H1 (cell line): ENCODE measurements at regions not wholly inside any gene's neighbourhood (a gene's known extent, or its start where the extent isn't known, plus 50 kb on each side); places are given as distances from the start of the nearest gene placed in this dataset.

Experiments
- CTCF ChIA-PET: fragments of 300-600 bp; sonication (Branson Sonifier 250); formaldehyde crosslinking; loops from one replicate; lab custom pipeline; 2021; ENCODE audit not compliant: partially characterized antibody; lab: Charles Lee
- POLR2A ChIA-PET: fragments of 300-600 bp; sonication (Branson Sonifier 250); formaldehyde crosslinking; loops from one replicate; lab custom pipeline; 2021; ENCODE audit warnings: inconsistent platforms; ENCODE audit not compliant: partially characterized antibody; lab: Charles Lee
- DNase-seq, 2 experiments: peaks; one replicate each; pipeline versions ENCODE4 v3.0.0 to v3.0.0-alpha.2; 2010 to 2022; ENCODE audit warnings: low spot score in 2 of 2, low read depth in 1 of 2, mixed read lengths in 1 of 2
- FAIRE-seq: peaks from 2 replicates; lab custom pipeline; 2011; peaks lifted over from hg19 to GRCh38; lab: Jason Lieb, UNC
- H2AFZ ChIP-seq: 2 replicates; pipeline ENCODE4 v1.8.1; 2012; ENCODE audit warnings: low read length, inconsistent platforms
- H2AK5ac ChIP-seq: 2 replicates; pipeline ENCODE4 v1.6.1; 2013; ENCODE audit warnings: low read depth, low read length
- H2BK120ac ChIP-seq: replicated peaks from 2 replicates; pipeline ENCODE3; 2013; ENCODE audit warnings: low read depth, low read length, inconsistent platforms
- H2BK12ac ChIP-seq: 2 replicates; pipeline ENCODE4 v1.6.1; 2013; ENCODE audit warnings: low read depth, low read length
- H2BK15ac ChIP-seq: 2 replicates; pipeline ENCODE4 v1.6.1; 2013; ENCODE audit warnings: low read length
- H2BK20ac ChIP-seq: 2 replicates; pipeline ENCODE4 v1.6.1; 2013; ENCODE audit warnings: low read length
- H2BK5ac ChIP-seq: 2 replicates; pipeline ENCODE4 v1.6.1; 2013; ENCODE audit warnings: low read depth, low read length
- H3K14ac ChIP-seq: 2 replicates; pipeline ENCODE4 v1.6.1; 2013; ENCODE audit warnings: inconsistent platforms; ENCODE audit not compliant: insufficient read length
- H3K18ac ChIP-seq: 2 replicates; pipeline ENCODE4 v1.6.1; 2013; ENCODE audit warnings: low read length; ENCODE audit errors: extremely low read depth
- H3K23ac ChIP-seq: 2 replicates; pipeline ENCODE4 v1.6.1; 2013; ENCODE audit warnings: inconsistent platforms; ENCODE audit not compliant: insufficient read length
- H3K23me2 ChIP-seq: 2 replicates; pipeline ENCODE4 v1.6.1; 2013; ENCODE audit warnings: low read depth, low read length
- H3K27ac ChIP-seq: 2 replicates; pipeline ENCODE4 v1.6.1; 2011; ENCODE audit warnings: low read depth, low read length, inconsistent platforms
- H3K27me3 ChIP-seq, 4 experiments: replicated peaks in 1 of 4; 1 replicate in 1 of 4; 2 replicates in 3 of 4; pipeline versions ENCODE4 v1.6.1 to v1.8.1; 2011 to 2013; ENCODE audit warnings: low read length in 3 of 4, mild to moderate bottlenecking in 3 of 4, inconsistent platforms in 2 of 4, mixed read lengths in 2 of 4, moderate library complexity in 1 of 4; ENCODE audit not compliant: control insufficient read depth in 3 of 4, insufficient read depth in 3 of 4; ENCODE audit errors: extremely low read depth in 1 of 4
- H3K36me3 ChIP-seq, 4 experiments: 2 replicates each; pipeline versions ENCODE4 v1.6.1 to v1.8.1; 2011 to 2013; ENCODE audit warnings: mild to moderate bottlenecking in 4 of 4, low read length in 3 of 4, moderate library complexity in 2 of 4, control low read depth in 1 of 4, inconsistent platforms in 1 of 4; ENCODE audit not compliant: insufficient read depth in 4 of 4, control insufficient read depth in 2 of 4
- H3K4ac ChIP-seq: replicated peaks from 2 replicates; pipeline ENCODE3; 2013; ENCODE audit warnings: low read length, low read depth, mixed read lengths, inconsistent platforms; ENCODE audit not compliant: insufficient read length
- H3K4me1 ChIP-seq, 4 experiments: replicated peaks in 1 of 4; 1 replicate in 1 of 4; 2 replicates in 3 of 4; pipeline versions ENCODE4 v1.6.1 to v1.8.1; 2011 to 2013; ENCODE audit warnings: low read length in 3 of 4, inconsistent platforms in 2 of 4, mixed read lengths in 1 of 4; ENCODE audit not compliant: insufficient read depth in 4 of 4, control insufficient read depth in 3 of 4
- H3K4me2 ChIP-seq, 2 experiments: 2 replicates each; pipeline versions ENCODE4 v1.6.1 to v1.8.1; 2011 to 2013; ENCODE audit warnings: low read depth in 2 of 2, low read length in 2 of 2, control low read depth in 1 of 2, inconsistent platforms in 1 of 2, mild to moderate bottlenecking in 1 of 2; ENCODE audit not compliant: insufficient read depth in 1 of 2
- H3K4me3 ChIP-seq, 4 experiments: fragments of 200-600, 300-600 bp in 1 of 4; sonication (generic), shearing (Covaris generic), sonication (Bioruptor Twin) in 1 of 4; 2 replicates each; pipeline versions ENCODE4 v1.5.1 to v1.8.1; 2011 to 2016; ENCODE audit warnings: low read length in 4 of 4, low read depth in 3 of 4, control low read depth in 2 of 4, inconsistent platforms in 2 of 4, mild to moderate bottlenecking in 2 of 4, mixed read lengths in 1 of 4, moderate library complexity in 1 of 4; ENCODE audit not compliant: insufficient read depth in 2 of 4; ENCODE audit errors: extremely low read depth in 1 of 4
- H3K56ac ChIP-seq: replicated peaks from 2 replicates; pipeline ENCODE3; 2013; ENCODE audit warnings: low read depth, mild to moderate bottlenecking, mixed read lengths, low read length, inconsistent platforms; ENCODE audit not compliant: insufficient read length
- H3K79me1 ChIP-seq: 2 replicates; pipeline ENCODE4 v1.6.1; 2013; ENCODE audit warnings: low read depth, low read length, control low read depth
- H3K79me2 ChIP-seq, 2 experiments: 2 replicates each; pipeline versions ENCODE4 v1.6.1 to v1.8.1; 2012 to 2013; ENCODE audit warnings: low read length in 2 of 2, mild to moderate bottlenecking in 2 of 2, inconsistent platforms in 1 of 2; ENCODE audit not compliant: insufficient read depth in 2 of 2, control insufficient read depth in 1 of 2
- H3K9ac ChIP-seq, 4 experiments: replicated peaks in 1 of 4; 1 replicate in 1 of 4; 2 replicates in 3 of 4; pipeline versions ENCODE4 v1.6.1 to v1.8.1; 2011 to 2013; ENCODE audit warnings: low read depth in 3 of 4, low read length in 3 of 4, control low read depth in 2 of 4, mild to moderate bottlenecking in 2 of 4, moderate library complexity in 2 of 4, inconsistent platforms in 1 of 4; ENCODE audit errors: extremely low read depth in 1 of 4
- H3K9me3 ChIP-seq, 2 experiments: 2 replicates each; pipeline versions ENCODE4 v1.6.1 to v1.8.1; 2012 to 2013; ENCODE audit warnings: mild to moderate bottlenecking in 2 of 2, moderate library complexity in 2 of 2, control low read depth in 1 of 2, inconsistent platforms in 1 of 2, low read depth in 1 of 2, low read length in 1 of 2, mixed read lengths in 1 of 2; ENCODE audit not compliant: insufficient read depth in 2 of 2
- H4K20me1 ChIP-seq, 2 experiments: replicated peaks in 1 of 2; 2 replicates each; pipeline versions ENCODE3 to v1.8.1; 2011 to 2013; ENCODE audit warnings: inconsistent platforms in 2 of 2, low read length in 2 of 2, mild to moderate bottlenecking in 1 of 2; ENCODE audit not compliant: insufficient read depth in 2 of 2, control insufficient read depth in 1 of 2
- H4K5ac ChIP-seq: 2 replicates; pipeline ENCODE4 v1.6.1; 2013; ENCODE audit warnings: low read length, low read depth, mixed read lengths, inconsistent platforms; ENCODE audit not compliant: insufficient read length
- H4K8ac ChIP-seq: 2 replicates; pipeline ENCODE4 v1.8.0; 2013; ENCODE audit warnings: mild to moderate bottlenecking, moderate library complexity, low read length, inconsistent platforms; ENCODE audit not compliant: insufficient read depth; ENCODE audit errors: extremely low read depth
- H4K91ac ChIP-seq: replicated peaks from 2 replicates; pipeline ENCODE3; 2013; ENCODE audit warnings: low read length, mixed read lengths, inconsistent platforms; ENCODE audit not compliant: insufficient read length
- BACH1 ChIP-seq: IDR thresholded peaks from 2 replicates; pipeline ENCODE4 v1.6.1; 2012; ENCODE audit warnings: low read length, improper control_type of control experiment
- CBX8 ChIP-seq: fragments of 300-800, 300-1000 bp; sonication (generic); IDR thresholded peaks from 2 replicates; pipeline ENCODE4 v1.7.1; 2016; ENCODE audit warnings: low read depth, low read length, borderline replicate concordance
- EP300 ChIP-seq, 2 experiments: IDR thresholded peaks; 1 replicate in 1 of 2; 2 replicates in 1 of 2; pipeline ENCODE4 v1.6.1; 2011 to 2012; ENCODE audit warnings: low read depth in 2 of 2, low read length in 2 of 2, mild to moderate bottlenecking in 2 of 2, borderline replicate concordance in 1 of 2, inconsistent platforms in 1 of 2, moderate library complexity in 1 of 2
- FOSL1 ChIP-seq: IDR thresholded peaks from 2 replicates; pipeline ENCODE4 v1.6.1; 2011; ENCODE audit warnings: mild to moderate bottlenecking, low read depth, low read length, moderate library complexity; ENCODE audit not compliant: insufficient read depth
- HDAC2 ChIP-seq, 2 experiments: fragments of 300-600 bp in 1 of 2; sonication (generic) in 1 of 2; IDR thresholded peaks; 2 replicates each; pipeline ENCODE4 v1.6.1; 2011 to 2012; ENCODE audit warnings: low read depth in 2 of 2, low read length in 2 of 2, mild to moderate bottlenecking in 2 of 2, moderate library complexity in 2 of 2, borderline replicate concordance in 1 of 2, inconsistent platforms in 1 of 2
- JUND ChIP-seq: IDR thresholded peaks from 2 replicates; pipeline ENCODE4 v1.6.1; 2011; ENCODE audit warnings: mild to moderate bottlenecking, improper control_type of control experiment, low read length
- KDM1A ChIP-seq: fragments of 200-600, 300-600 bp; sonication (generic); IDR thresholded peaks from 2 replicates; pipeline ENCODE4 v1.7.1; 2016; ENCODE audit warnings: mild to moderate bottlenecking, low read length, borderline replicate concordance
- MAX ChIP-seq: IDR thresholded peaks from 2 replicates; pipeline ENCODE4 v1.6.1; 2012; ENCODE audit warnings: inconsistent platforms
- POLR2A ChIP-seq, 2 experiments: IDR thresholded peaks; 1 replicate in 1 of 2; 2 replicates in 1 of 2; pipeline ENCODE4 v1.6.1; 2011; ENCODE audit warnings: low read depth in 2 of 2, low read length in 2 of 2, mild to moderate bottlenecking in 2 of 2; ENCODE audit errors: control extremely low read depth in 1 of 2
- SIRT6 ChIP-seq: IDR thresholded peaks from one replicate; pipeline ENCODE4 v1.7.1; 2012; ENCODE audit warnings: low read length, inconsistent platforms
- YY1 ChIP-seq: IDR thresholded peaks from 2 replicates; pipeline ENCODE4 v1.6.1; 2011; ENCODE audit warnings: low read depth, mild to moderate bottlenecking, low read length
- whole genome bisulfite sequencing, 2 experiments: shearing (Covaris generic) in 1 of 2; methylation state at CpG; one replicate each; pipeline versions ENCODE4 v1.1.6 to v1.1.7; 2013 to 2015; ENCODE audit warnings: low lambda C conversion rate in 2 of 2, mixed read lengths in 2 of 2, inconsistent platforms in 1 of 2, low coverage in 1 of 2, missing lambda C conversion rate in 1 of 2; ENCODE audit not compliant: insufficient replicate concordance in 2 of 2, insufficient coverage in 1 of 2, insufficient read length in 1 of 2; ENCODE audit errors: extremely low coverage in 1 of 2, missing lambda C conversion rate in 1 of 2; 5-methylcytosine and 5-hydroxymethylcytosine counted together
- TF ChIP-seq, protein P1 (sequence below), 3 experiments: IDR thresholded peaks; 1 replicate in 2 of 3; 2 replicates in 1 of 3; pipeline versions ENCODE4 v1.5.1 to v1.6.1; 2011; ENCODE audit warnings: low read length in 3 of 3, mild to moderate bottlenecking in 3 of 3, inconsistent platforms in 2 of 3, low read depth in 1 of 3, moderate library complexity in 1 of 3; ENCODE audit not compliant: insufficient read depth in 1 of 3; ENCODE audit errors: control extremely low read depth in 1 of 3

- H2BK20ac ChIP-seq, result no peak overlapping the region
- DNase-seq (no peak), FAIRE-seq (no peak)
- no peak overlapping the region for H4K8ac ChIP-seq
- H2BK12ac ChIP-seq, result no peak overlapping the region
- no peaks in the 10 kb centered on the region for H3K36me3 ChIP-seq
- no peak overlapping the region for H2AFZ ChIP-seq
- 92% methylated on average over 2 of the region's 2 CpGs; no CpG with 5 or more reads in 1 of the 2 experiments for WGBS, 2 experiments
- no peaks in the 10 kb centered on the region for H3K79me2 ChIP-seq
- H3K79me1 ChIP-seq, result no peaks in the 10 kb centered on the region
- no peak overlapping the region for H3K27ac ChIP-seq
- no peak overlapping the region for H3K4ac ChIP-seq
- no peaks in the 10 kb centered on the region for H4K20me1 ChIP-seq
- H3K4me2 ChIP-seq, result no peak overlapping the region
- H3K27me3 ChIP-seq, result no peaks in the 10 kb centered on the region
- H2BK120ac ChIP-seq, result no peak overlapping the region
- no peaks in the 10 kb centered on the region for H3K9me3 ChIP-seq
- H3K14ac ChIP-seq, result no peak overlapping the region
- no peak overlapping the region for H4K5ac ChIP-seq
- no peak overlapping the region for H2BK15ac ChIP-seq
- H4K91ac ChIP-seq, result no peak overlapping the region
- H3K23ac ChIP-seq, result no peak overlapping the region
- no peaks in the 10 kb centered on the region for H3K23me2 ChIP-seq
- H3K18ac ChIP-seq, result no peak overlapping the region
- H2AK5ac ChIP-seq, result no peak overlapping the region
- no peak overlapping the region for H3K9ac ChIP-seq
- no peak overlapping the region for H3K56ac ChIP-seq
- CTCF ChIA-PET, result interaction anchor here (0.9 to 2.1 kb wide), 2 partner anchors 20 to 65 kb away, joined by 3 to 9 read pairs; no protein-coding TSS in a partner anchor
- no peak overlapping the region for H2BK5ac ChIP-seq
- no peak overlapping the region for H3K4me3 ChIP-seq
- POLR2A ChIA-PET, result no interaction called here
- no peaks in the 10 kb centered on the region for H3K4me1 ChIP-seq
- TF ChIP-seq MAX, result no peak
- no peak for TF ChIP-seq JUND
- no peak for TF ChIP-seq EP300 (IDR thresholded peaks at IDR 0.05; ENCODE audit: borderline replicate concordance in 1 of 2, low read depth in 2 of 2, low read length in 2 of 2)
- TF ChIP-seq POLR2A (IDR thresholded peaks at IDR 0.05; ENCODE audit: control extremely low read depth in 1 of 2, low read depth in 2 of 2, low read length in 2 of 2), result no peak
- no peak for TF ChIP-seq FOSL1
- TF ChIP-seq SIRT6, result no peak
- TF ChIP-seq KDM1A, result no peak
- TF ChIP-seq, protein P1, sequence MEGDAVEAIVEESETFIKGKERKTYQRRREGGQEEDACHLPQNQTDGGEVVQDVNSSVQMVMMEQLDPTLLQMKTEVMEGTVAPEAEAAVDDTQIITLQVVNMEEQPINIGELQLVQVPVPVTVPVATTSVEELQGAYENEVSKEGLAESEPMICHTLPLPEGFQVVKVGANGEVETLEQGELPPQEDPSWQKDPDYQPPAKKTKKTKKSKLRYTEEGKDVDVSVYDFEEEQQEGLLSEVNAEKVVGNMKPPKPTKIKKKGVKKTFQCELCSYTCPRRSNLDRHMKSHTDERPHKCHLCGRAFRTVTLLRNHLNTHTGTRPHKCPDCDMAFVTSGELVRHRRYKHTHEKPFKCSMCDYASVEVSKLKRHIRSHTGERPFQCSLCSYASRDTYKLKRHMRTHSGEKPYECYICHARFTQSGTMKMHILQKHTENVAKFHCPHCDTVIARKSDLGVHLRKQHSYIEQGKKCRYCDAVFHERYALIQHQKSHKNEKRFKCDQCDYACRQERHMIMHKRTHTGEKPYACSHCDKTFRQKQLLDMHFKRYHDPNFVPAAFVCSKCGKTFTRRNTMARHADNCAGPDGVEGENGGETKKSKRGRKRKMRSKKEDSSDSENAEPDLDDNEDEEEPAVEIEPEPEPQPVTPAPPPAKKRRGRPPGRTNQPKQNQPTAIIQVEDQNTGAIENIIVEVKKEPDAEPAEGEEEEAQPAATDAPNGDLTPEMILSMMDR (IDR thresholded peaks at IDR 0.05; ENCODE audit: control extremely low read depth in 1 of 3, insufficient read depth in 1 of 3, low read depth in 1 of 3, low read length in 3 of 3), result no peak
- TF ChIP-seq YY1, result no peak
- TF ChIP-seq CBX8, result no peak
- no peak for TF ChIP-seq HDAC2 (IDR thresholded peaks at IDR 0.05; ENCODE audit: borderline replicate concordance in 1 of 2, low read depth in 2 of 2, low read length in 2 of 2)
- no peak for TF ChIP-seq BACH1
Observed at GRCh38 chr5:129836321-129836720, 67.9 kb upstream of the CHSY3 start.
